WTC11 (cell line): ENCODE measurements at regions not wholly inside any gene's neighbourhood (a gene's known extent, or its start where the extent isn't known, plus 50 kb on each side); places are given as distances from the start of the nearest gene placed in this dataset.

Experiments used
- ATAC-seq: fragments of 200-7000 bp; cut with Tn5 transposase; 2 replicates; pipeline ENCODE4 v1.10.0; 2021; ENCODE audit warnings: mild to moderate bottlenecking, moderate library complexity
- CTCF ChIA-PET: fragments of 300-600 bp; sonication (Branson Sonifier 250); formaldehyde crosslinking; loops from one replicate; lab custom pipeline; 2021; ENCODE audit warnings: antibody characterized with exemption; lab: Charles Lee
- POLR2A ChIA-PET: fragments of 350-600 bp; sonication (Branson Sonifier 250); formaldehyde crosslinking; loops from one replicate; lab custom pipeline; 2021; ENCODE audit warnings: antibody characterized with exemption; lab: Charles Lee
- DNase-seq: peaks from one replicate; pipeline ENCODE4 v3.0.0; 2021; ENCODE audit warnings: low spot score
- H3K27ac Mint-ChIP-seq: 2 replicates; pipeline ENCODE4 v1.8.0; 2021; ENCODE audit warnings: mixed read lengths
- H3K27me3 Mint-ChIP-seq: 2 replicates; pipeline ENCODE4 v1.8.0; 2021; ENCODE audit warnings: low read depth, mild to moderate bottlenecking, moderate library complexity, mixed read lengths
- H3K36me3 Mint-ChIP-seq: 2 replicates; pipeline ENCODE4 v1.8.0; 2021; ENCODE audit warnings: mixed read lengths
- H3K4me1 Mint-ChIP-seq: 2 replicates; pipeline ENCODE4 v1.8.0; 2022; ENCODE audit warnings: mixed read lengths
- H3K4me3 Mint-ChIP-seq: 2 replicates; pipeline ENCODE4 v1.8.0; 2021; ENCODE audit warnings: mild to moderate bottlenecking, moderate library complexity, mixed read lengths
- H3K9me3 Mint-ChIP-seq: 2 replicates; pipeline ENCODE4 v1.8.0; 2021; ENCODE audit warnings: mixed read lengths
- ATF2 ChIP-seq: sonication (generic); formaldehyde crosslinking; IDR thresholded peaks from 2 replicates; pipeline ENCODE4 v1.8.1; 2022; ENCODE audit warnings: low read depth, missing genetic modification reagents, borderline replicate concordance
- ATF3 ChIP-seq: sonication (generic); formaldehyde crosslinking; conservative IDR thresholded peaks from 2 replicates; pipeline ENCODE4 v1.8.1; 2022; ENCODE audit warnings: mild to moderate bottlenecking, missing genetic modification reagents
- CDX4 ChIP-seq: fragments of 250-450 bp; sonication (Bioruptor Pico); IDR thresholded peaks from 2 replicates; pipeline ENCODE4 v1.9.0; 2021; ENCODE audit warnings: moderate library complexity, mild to moderate bottlenecking, inconsistent platforms, borderline replicate concordance
- CREB1 ChIP-seq: sonication (generic); formaldehyde crosslinking; IDR thresholded peaks from 2 replicates; pipeline ENCODE4 v1.8.0; 2023; ENCODE audit warnings: mild to moderate bottlenecking, missing genetic modification reagents
- E2F5 ChIP-seq: sonication (generic); formaldehyde crosslinking; IDR thresholded peaks from 2 replicates; pipeline ENCODE4 v1.8.1; 2022; ENCODE audit warnings: mild to moderate bottlenecking, moderate library complexity, missing genetic modification reagents
- FOXP1 ChIP-seq: sonication (generic); formaldehyde crosslinking; IDR thresholded peaks from 2 replicates; pipeline ENCODE4 v1.8.0; 2022; ENCODE audit warnings: missing genetic modification reagents, mild to moderate bottlenecking, moderate library complexity, borderline replicate concordance
- GABPB1 ChIP-seq: sonication (generic); formaldehyde crosslinking; IDR thresholded peaks from 2 replicates; pipeline ENCODE4 v1.8.1; 2023; ENCODE audit warnings: mild to moderate bottlenecking, missing genetic modification reagents
- GTF2I ChIP-seq: fragments of 250-450 bp; sonication (Bioruptor Pico); conservative IDR thresholded peaks from 2 replicates; pipeline ENCODE4 v1.4.0; 2021; ENCODE audit warnings: mild to moderate bottlenecking
- HMGXB4 ChIP-seq: sonication (generic); formaldehyde crosslinking; IDR thresholded peaks from 2 replicates; pipeline ENCODE4 v1.8.1; 2023; ENCODE audit warnings: mild to moderate bottlenecking, moderate library complexity, missing genetic modification reagents
- IRF2 ChIP-seq: sonication (generic); formaldehyde crosslinking; IDR thresholded peaks from 2 replicates; pipeline ENCODE4 v1.8.0; 2022; ENCODE audit warnings: low read depth, missing genetic modification reagents, borderline replicate concordance
- NFE2L1 ChIP-seq: sonication (generic); formaldehyde crosslinking; IDR thresholded peaks from 2 replicates; pipeline ENCODE4 v1.8.1; 2023; ENCODE audit warnings: missing genetic modification reagents
- NR3C1 ChIP-seq: sonication (generic); formaldehyde crosslinking; conservative IDR thresholded peaks from 2 replicates; pipeline ENCODE4 v1.8.1; 2023; ENCODE audit warnings: low read depth, mild to moderate bottlenecking, missing genetic modification reagents
- PRDM15 ChIP-seq: sonication (generic); formaldehyde crosslinking; IDR thresholded peaks from 2 replicates; pipeline ENCODE4 v1.8.0; 2022; ENCODE audit warnings: missing genetic modification reagents
- PRRX2 ChIP-seq: fragments of 250-450 bp; sonication (Bioruptor Pico); IDR thresholded peaks from 2 replicates; pipeline ENCODE4 v1.8.0; 2021; ENCODE audit warnings: mild to moderate bottlenecking
- TEAD1 ChIP-seq: sonication (generic); formaldehyde crosslinking; IDR thresholded peaks from 2 replicates; pipeline ENCODE4 v1.8.0; 2022; ENCODE audit warnings: mild to moderate bottlenecking, missing genetic modification reagents
- USF1 ChIP-seq: sonication (generic); formaldehyde crosslinking; IDR thresholded peaks from 2 replicates; pipeline ENCODE4 v1.8.0; 2022; ENCODE audit warnings: mild to moderate bottlenecking, missing genetic modification reagents
- ZBTB43 ChIP-seq: sonication (generic); formaldehyde crosslinking; IDR thresholded peaks from 2 replicates; pipeline ENCODE4 v1.8.1; 2023; ENCODE audit warnings: mild to moderate bottlenecking, missing genetic modification reagents
- ZNF232 ChIP-seq: sonication (generic); formaldehyde crosslinking; IDR thresholded peaks from 2 replicates; pipeline ENCODE4 v1.8.0; 2022; ENCODE audit warnings: mild to moderate bottlenecking, missing genetic modification reagents
- ZNF671 ChIP-seq: fragments of 250-450 bp; sonication (Bioruptor Pico); IDR thresholded peaks from 2 replicates; pipeline ENCODE4 v1.8.0; 2021; ENCODE audit warnings: mild to moderate bottlenecking

- no peaks in the 10 kb centered on the region for H3K36me3 Mint-ChIP-seq
- no peaks in the 10 kb centered on the region for H3K27me3 Mint-ChIP-seq
- 0 out of 2 replicates have a peak, but pooled peaks cover 5% of the 10 kb centered on the region for H3K4me1 Mint-ChIP-seq
- H3K9me3 Mint-ChIP-seq, result peaks cover 9% of the 10 kb centered on the region
- DNase-seq (no peak), ATAC-seq (no peak)
- POLR2A ChIA-PET, result no interaction called here
- H3K27ac Mint-ChIP-seq, result no peak overlapping the region
- no peak for TF ChIP-seq FOXP1
- CTCF ChIA-PET, result no interaction called here
- no peak overlapping the region for H3K4me3 Mint-ChIP-seq
These were observed 226.5 kb downstream of the IRS1 start for GRCh38 chr2:226573158-226573557.

- no peak for DNase-seq
- peak; percentile 32; the same call in 1 of the 2 replicates for ATAC-seq
- POLR2A ChIA-PET, result no interaction called here
- Mint-ChIP-seq H3K27ac (no peak overlapping the region), H3K4me3 (no peak overlapping the region), H3K36me3 (no peaks in the 10 kb centered on the region), H3K4me1 (peaks cover 7% of the 10 kb centered on the region), H3K27me3 (no peaks in the 10 kb centered on the region)
- CTCF ChIA-PET, result no interaction called here
- TF ChIP-seq IRF2 (CRISPR knock-in tag) (no peak), ATF3 (CRISPR knock-in tag) (no peak), ZNF232 (CRISPR knock-in tag) (no peak), PRRX2 (CRISPR knock-in tag) (no peak), TEAD1 (no peak)
- TF ChIP-seq, all 79 proteins: peak for 0
- H3K9me3 Mint-ChIP-seq, result peaks cover 13% of the 10 kb centered on the region
These were observed 235.0 kb downstream of the IRS1 start for GRCh38 chr2:226564667-226565066.

- CTCF ChIA-PET, result no interaction called here
- DNase-seq, result no peak
- ATAC-seq, result no peak
- H3K36me3 Mint-ChIP-seq, result no peaks in the 10 kb centered on the region
- H3K4me3 Mint-ChIP-seq, result no peak overlapping the region
- TF ChIP-seq GABPB1 (CRISPR knock-in tag) (no peak), ZBTB43 (CRISPR knock-in tag) (no peak)
- TF ChIP-seq, all 79 proteins: peak for 0
- Mint-ChIP-seq H3K27me3 (no peaks in the 10 kb centered on the region), H3K9me3 (peaks cover 13% of the 10 kb centered on the region), H3K4me1 (peaks cover 7% of the 10 kb centered on the region), H3K27ac (no peak overlapping the region)
- POLR2A ChIA-PET, result no interaction called here
These were observed 237.7 kb downstream of the IRS1 start for GRCh38 chr2:226561962-226562361.

- no peak overlapping the region for H3K27ac Mint-ChIP-seq
- ChIA-PET POLR2A (interaction anchor here (0.6 kb wide), 1 partner anchor 17 kb away, joined by 9 read pairs; no protein-coding TSS in a partner anchor), CTCF (no interaction called here)
- no peaks in the 10 kb centered on the region for H3K27me3 Mint-ChIP-seq
- DNase-seq (no peak), ATAC-seq (no peak)
- H3K4me3 Mint-ChIP-seq, result no peak overlapping the region
- no peaks in the 10 kb centered on the region for H3K36me3 Mint-ChIP-seq
- H3K4me1 Mint-ChIP-seq, result peaks cover 7% of the 10 kb centered on the region
- peaks cover 13% of the 10 kb centered on the region for H3K9me3 Mint-ChIP-seq
- no peak for TF ChIP-seq NFE2L1 (CRISPR knock-in tag)
- no peak for TF ChIP-seq USF1 (CRISPR knock-in tag)
- no peak for TF ChIP-seq CDX4
- TF ChIP-seq CREB1 (CRISPR knock-in tag), result no peak
- no peak for TF ChIP-seq E2F5 (CRISPR knock-in tag)
- TF ChIP-seq PRRX2 (CRISPR knock-in tag), result no peak
- no peak for TF ChIP-seq ZNF671 (CRISPR knock-in tag)
- TF ChIP-seq GTF2I, result no peak
- no peak for TF ChIP-seq HMGXB4 (CRISPR knock-in tag)
- no peak for TF ChIP-seq ATF2 (CRISPR knock-in tag)
- no peak for TF ChIP-seq PRDM15
- TF ChIP-seq NR3C1 (CRISPR knock-in tag), result no peak
These were observed 239.3 kb downstream of the IRS1 start for GRCh38 chr2:226560325-226560724.
